Non-pigmented ciliary epithelial cell (primary cell): ENCODE measurements at regions not wholly inside any gene's neighbourhood (a gene's known extent, or its start where the extent isn't known, plus 50 kb on each side); places are given as distances from the start of the nearest gene placed in this dataset.
A peak's percentile ranks its signal among the peaks of the same experiment; 100 is the strongest.

Experiments used
- DNase-seq: peaks from one replicate; pipeline ENCODE4 v3.0.0-alpha.2; 2010; ENCODE audit warnings: low read depth

DNA sequence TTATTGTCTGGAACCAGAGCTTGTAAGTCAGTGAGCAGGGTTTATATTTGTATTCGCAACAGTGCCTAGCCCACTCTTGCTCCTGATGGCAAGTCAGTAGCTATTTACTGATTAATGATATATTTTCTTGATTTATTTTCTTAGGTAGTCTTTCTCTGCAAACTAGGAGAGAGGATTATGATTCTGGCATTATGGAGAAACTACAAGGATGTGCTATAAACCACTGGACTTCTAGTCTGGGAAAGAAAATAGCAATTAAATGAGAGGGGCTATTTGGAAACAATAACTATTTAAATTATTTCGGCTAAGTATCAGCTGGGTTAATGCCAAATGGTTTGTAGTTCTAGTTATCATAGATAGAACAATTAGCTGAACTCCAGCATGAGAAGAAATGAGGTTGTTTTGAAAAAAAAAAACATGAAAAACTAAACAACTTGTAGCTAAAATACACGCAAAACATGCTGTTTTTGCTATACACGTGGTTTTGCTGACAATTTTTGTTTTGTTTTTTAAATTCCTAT, 304.9 kb upstream of the TCF21 start:
- no peak for DNase-seq

GRCh38 chr6:133584823-133585222, 304.1 kb upstream of the TCF21 start:
- DNase-seq: no peak

- no peak for DNase-seq
Measured at GRCh38 chr6:133585978-133586377, 302.9 kb upstream of the TCF21 start.

- DNase-seq: peak; percentile 38
Measured at GRCh38 chr6:133587546-133588160, 301.3 kb upstream of the TCF21 start.

DNA sequence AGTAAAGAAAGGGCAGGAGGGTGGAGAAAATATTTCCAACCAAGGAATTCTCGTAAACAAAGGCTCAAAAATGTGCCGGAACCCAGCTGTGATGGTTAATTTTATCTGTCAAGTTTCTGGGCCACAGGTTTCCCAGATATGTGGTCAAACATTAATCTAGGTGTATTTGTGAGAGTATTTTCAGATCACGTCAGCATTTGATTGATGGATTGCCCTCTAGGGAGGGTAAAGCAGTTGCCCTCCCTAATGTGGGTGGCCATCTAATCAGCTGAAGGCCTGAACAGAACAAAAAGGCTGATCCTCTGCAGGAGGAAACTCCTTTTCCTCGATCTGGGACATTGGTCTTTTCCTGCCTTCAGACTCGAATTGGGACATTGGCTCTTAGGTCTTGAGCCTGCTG, 298.7 kb upstream of the TCF21 start:
- no peak for DNase-seq

DNA sequence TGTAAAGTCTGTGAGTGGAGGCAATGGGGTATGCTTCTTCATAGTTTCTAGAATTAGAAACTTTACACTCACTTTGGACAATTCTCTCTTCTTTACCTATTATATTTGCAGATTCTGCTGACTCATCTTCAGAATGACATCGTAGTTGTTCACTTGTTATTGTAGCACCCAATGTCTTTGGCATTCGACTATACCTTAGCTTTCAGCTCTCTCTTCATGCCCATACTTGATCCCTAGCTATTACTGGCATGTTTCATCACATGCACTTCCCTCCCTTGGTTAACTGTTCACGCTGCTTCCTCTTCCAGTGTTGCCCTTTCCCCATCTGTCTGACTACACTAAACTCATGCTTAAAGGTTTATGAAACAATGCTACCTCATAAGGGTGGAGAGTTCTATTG, 298.1 kb upstream of the TCF21 start:
- DNase-seq: no peak

DNA sequence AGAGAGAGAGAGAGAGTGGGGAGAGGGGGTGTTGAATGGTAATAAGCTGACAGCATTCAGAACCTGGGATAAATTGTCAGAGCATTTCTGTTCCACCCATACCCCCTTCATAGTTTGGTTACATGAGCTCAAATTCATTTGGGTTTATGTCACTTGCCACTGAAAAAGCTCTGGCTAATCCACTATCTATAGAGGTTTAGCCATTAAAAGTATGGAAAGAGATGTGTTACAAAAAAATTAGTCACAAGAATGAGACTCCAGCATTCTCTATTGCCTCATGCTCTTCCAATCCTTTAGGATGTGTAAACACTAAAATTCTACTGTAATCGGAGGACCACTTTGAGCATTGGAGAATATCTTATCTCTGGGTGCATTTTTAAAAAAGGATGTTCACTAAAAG, 297.6 kb upstream of the TCF21 start:
- DNase-seq: no peak

- no peak for DNase-seq
Measured at GRCh38 chr6:133594652-133595110, 294.2 kb upstream of the TCF21 start.

DNA sequence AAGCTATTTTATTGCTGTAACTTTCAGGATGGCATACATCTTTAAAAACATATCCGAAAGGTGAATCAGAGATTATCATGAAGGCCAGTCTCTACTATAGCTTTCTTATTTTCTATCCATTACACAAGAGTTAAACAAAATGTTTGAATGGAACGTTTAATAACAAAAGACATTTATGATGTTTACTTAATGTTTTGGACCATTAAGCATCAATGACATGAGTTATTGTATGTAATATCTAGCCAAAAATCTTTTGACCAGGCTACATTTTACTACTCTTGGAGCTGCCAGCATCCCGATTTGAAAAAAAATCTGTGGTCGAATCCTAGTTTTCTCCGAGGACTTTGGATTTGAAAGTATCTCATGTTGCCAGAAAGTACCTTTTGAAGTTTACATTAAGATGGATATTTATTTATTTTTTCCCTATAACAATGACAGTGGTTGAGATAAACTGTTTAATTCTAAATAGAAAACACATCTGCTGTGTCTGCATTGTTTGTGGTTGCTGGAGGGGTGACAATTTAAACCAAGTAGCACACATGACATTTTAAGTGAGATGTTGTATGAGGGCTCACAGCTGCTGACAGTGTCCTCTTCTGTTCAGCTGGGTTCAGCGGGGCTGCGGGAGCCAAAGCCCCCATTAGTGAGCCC, 293.7 kb upstream of the TCF21 start:
- DNase-seq: no peak

- DNase-seq: no peak
Measured at GRCh38 chr6:133606852-133607251, 282.1 kb upstream of the TCF21 start.

GRCh38 chr6:133608620-133609019, 280.3 kb upstream of the TCF21 start:
- DNase-seq: no peak

DNA sequence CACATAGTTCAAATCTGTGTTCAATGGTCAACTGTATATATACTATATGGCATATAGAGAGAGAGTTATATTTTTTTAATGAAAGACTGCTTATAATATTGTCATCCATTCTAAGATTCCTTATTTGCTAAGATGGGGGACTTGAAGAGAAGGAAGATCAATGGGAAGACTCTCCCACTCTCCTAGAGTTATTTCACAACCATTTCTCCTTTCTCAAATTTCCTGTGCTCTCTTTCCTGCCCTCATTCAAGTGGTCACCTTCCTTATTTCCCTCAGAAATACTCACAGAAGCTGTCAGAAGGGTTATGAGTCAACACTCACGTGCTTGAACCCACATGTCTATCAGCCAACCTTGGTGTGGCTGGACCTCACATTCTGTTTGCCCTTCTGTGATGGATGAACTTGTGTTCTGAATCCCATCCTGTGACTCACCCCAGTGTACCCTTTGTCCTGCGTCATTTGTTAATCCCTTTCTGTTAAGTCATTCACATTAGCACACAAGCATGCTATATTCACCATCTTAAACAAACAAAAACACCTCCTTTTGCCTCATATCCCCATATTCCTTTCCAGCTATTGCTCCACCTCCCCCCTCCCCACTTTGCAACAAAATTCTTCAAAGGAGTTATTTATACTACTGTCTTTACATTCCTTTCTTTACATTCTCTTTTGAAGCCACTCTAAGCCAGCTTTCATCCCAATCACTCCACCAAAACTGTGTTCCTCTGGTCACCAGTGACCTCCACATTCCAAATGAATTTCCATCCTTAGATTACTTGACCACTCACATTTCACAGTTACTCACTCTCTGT, 279.3 kb upstream of the TCF21 start:
- peak; percentile 100 for DNase-seq

DNA sequence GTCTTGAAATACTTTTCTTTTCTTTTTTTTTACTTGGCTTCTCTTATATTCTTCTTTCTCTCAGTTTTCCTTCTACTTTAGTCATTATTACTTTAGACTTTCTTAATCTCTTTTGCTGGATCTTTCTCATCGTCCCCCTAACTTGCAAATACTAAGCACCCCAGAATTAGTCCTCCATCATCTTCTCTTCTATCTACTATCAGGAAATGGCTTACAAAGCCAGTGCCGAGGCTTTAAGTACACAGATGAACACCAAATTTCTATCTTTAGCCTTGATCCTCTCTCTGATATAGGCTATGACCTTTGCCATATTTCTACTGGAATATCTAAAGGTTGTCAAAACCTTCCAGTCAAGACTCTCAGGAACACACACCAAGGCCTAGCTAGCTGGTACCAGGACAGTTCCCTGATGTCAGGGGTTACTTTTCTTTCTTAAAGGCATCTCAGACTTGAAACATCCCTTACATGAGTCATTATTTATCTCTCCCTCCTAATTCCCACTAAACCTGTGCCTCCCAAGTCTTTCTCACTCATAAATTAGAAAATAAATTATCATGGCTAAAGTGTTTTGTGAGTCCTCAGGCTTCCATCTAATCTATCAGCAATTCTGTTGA, 278.6 kb upstream of the TCF21 start:
- no peak for DNase-seq

DNA sequence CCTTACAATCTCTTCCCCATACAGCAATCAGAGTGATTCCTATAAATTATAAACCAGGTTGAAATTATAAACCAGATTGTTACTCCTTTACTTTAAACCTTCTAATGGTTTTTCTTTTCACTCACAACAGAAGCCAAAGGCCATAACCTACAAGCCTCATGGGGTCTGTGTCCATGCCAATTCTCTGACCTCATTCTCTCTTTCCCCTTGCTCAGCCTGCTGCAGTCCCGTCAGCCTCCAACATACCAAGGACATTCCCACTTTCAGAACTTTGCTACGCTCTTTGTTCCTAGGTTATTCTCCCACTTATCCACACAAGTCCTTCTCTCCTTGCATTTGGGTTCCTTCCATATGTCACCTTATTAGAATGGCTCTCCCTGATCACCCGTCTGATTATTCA, 277.9 kb upstream of the TCF21 start:
- no peak for DNase-seq

GRCh38 chr6:133612459-133612858, 276.5 kb upstream of the TCF21 start:
- DNase-seq: no peak

DNA sequence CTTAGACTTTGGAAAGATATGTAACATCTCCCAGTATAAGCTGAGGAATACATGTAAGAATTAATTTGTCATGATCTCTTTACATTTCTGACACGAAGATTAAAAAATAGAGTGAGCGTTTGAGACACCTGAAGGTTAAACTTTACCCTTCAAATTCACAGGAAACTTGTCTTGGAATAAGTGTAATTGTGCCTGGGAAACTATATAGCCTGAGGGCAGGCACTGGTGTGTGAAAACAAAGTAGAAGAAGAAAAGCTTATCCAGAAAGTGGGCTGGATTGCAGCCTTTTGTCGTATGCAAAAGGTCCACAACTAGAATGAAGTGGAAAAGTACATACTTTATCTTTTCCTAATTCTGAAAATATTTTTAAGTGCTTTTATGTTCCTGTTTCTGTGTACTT, 275.7 kb upstream of the TCF21 start:
- no peak for DNase-seq

GRCh38 chr6:133621751-133622150, 267.2 kb upstream of the TCF21 start:
- no peak for DNase-seq

- DNase-seq: no peak
Measured at GRCh38 chr6:133623065-133623464, 265.8 kb upstream of the TCF21 start.

GRCh38 chr6:133623621-133624020, 265.3 kb upstream of the TCF21 start:
- no peak for DNase-seq

DNA sequence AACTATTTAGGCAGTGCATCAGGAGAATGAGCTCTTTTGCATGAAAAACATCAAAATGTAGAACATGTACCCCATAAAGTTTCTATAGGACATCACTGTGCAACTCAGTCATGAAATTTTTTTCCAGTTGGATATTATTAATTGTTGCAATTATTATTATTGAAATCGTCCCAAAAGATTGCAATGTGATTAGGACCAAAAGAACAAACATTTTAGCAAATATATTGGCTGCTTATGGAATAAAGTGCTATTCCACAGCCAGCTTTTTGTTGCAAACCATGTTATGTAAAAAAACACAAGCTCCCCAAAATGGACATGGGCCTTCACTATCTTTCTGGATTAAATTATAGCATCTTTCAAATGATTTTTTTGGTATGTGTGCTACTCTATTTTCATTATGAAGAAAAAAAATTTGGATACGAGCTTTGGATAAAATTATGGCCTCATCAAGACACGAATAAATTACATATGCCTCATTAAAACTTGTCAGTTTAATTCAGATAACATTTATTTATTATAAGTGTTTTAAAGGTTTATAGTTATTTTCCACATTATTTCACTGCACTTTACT, 262.7 kb upstream of the TCF21 start:
- no peak for DNase-seq

- DNase-seq: no peak
Measured at GRCh38 chr6:133629970-133630369, 258.9 kb upstream of the TCF21 start.

DNA sequence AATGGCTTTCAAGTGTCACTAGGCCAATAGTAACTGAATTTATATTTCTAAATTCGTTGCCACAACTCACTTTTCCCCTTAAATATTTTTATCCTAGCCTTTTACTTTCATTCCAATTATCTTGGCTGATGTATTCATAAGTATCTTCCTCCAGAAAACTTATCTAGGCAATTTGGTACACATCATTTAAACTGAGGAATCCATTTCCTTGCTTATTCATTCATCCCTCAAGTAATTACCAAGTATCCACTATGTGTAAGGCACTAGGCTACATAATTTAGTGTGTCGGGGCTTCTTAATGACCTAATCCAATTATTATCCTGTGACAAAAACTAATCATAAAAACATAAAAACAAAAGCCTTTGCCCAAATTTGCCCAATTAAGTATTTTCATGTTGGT, 258.3 kb upstream of the TCF21 start:
- DNase-seq: no peak
